ENCODE measurements at regions not wholly inside any gene's neighbourhood (a gene's known extent, or its start where the extent isn't known, plus 50 kb on each side); places are given as distances from the start of the nearest gene placed in this dataset.

- H3K4me3 ChIP-seq (ENCODE audit: low read depth, low read length) = no peak overlapping the region
- TF ChIP-seq, protein P1, sequence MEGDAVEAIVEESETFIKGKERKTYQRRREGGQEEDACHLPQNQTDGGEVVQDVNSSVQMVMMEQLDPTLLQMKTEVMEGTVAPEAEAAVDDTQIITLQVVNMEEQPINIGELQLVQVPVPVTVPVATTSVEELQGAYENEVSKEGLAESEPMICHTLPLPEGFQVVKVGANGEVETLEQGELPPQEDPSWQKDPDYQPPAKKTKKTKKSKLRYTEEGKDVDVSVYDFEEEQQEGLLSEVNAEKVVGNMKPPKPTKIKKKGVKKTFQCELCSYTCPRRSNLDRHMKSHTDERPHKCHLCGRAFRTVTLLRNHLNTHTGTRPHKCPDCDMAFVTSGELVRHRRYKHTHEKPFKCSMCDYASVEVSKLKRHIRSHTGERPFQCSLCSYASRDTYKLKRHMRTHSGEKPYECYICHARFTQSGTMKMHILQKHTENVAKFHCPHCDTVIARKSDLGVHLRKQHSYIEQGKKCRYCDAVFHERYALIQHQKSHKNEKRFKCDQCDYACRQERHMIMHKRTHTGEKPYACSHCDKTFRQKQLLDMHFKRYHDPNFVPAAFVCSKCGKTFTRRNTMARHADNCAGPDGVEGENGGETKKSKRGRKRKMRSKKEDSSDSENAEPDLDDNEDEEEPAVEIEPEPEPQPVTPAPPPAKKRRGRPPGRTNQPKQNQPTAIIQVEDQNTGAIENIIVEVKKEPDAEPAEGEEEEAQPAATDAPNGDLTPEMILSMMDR (conservative IDR thresholded peaks at IDR 0.05; ENCODE audit: low read depth, low read length) = no peak
- no peak for DNase-seq (ENCODE audit: low read depth)
These were observed 94.9 kb downstream of the CEBPB start for GRCh38 chr20:50285376-50286173.

DNA sequence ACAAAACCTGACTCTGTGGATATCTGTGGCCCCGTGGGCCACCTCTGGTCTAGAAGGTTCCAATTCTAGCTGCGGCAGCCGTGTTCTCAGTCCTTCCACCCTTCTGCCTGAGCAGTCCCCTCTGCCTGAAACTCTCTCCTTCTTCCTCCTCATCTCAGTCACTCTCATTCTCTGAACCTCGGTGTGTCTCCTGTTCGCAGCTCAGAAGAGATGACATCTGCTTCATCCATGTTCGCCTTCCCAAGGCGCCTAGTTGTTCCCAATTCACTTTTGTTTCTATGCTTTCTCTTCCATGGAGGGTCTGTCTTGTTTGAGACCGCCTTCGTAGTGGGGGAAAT is 95.5 kb downstream of the CEBPB start:
- DNase-seq (ENCODE audit: low read depth) = no peak
- H3K4me3 ChIP-seq (ENCODE audit: low read depth, low read length) = no peak overlapping the region
- TF ChIP-seq, protein P1 (conservative IDR thresholded peaks at IDR 0.05; ENCODE audit: low read depth, low read length) = no peak

GRCh38 chr20:50286609-50287008 is 96.0 kb downstream of the CEBPB start:
- H3K4me3 ChIP-seq (ENCODE audit: low read depth, low read length) = no peak overlapping the region
- DNase-seq (ENCODE audit: low read depth) = no peak
- TF ChIP-seq, protein P1 (conservative IDR thresholded peaks at IDR 0.05; ENCODE audit: low read depth, low read length) = no peak

GRCh38 chr20:50287512-50287911 is 96.9 kb downstream of the CEBPB start:
- DNase-seq (ENCODE audit: low read depth) = no peak
- TF ChIP-seq, protein P1 (conservative IDR thresholded peaks at IDR 0.05; ENCODE audit: low read depth, low read length) = no peak
- no peak overlapping the region for H3K4me3 ChIP-seq (ENCODE audit: low read depth, low read length)

DNA sequence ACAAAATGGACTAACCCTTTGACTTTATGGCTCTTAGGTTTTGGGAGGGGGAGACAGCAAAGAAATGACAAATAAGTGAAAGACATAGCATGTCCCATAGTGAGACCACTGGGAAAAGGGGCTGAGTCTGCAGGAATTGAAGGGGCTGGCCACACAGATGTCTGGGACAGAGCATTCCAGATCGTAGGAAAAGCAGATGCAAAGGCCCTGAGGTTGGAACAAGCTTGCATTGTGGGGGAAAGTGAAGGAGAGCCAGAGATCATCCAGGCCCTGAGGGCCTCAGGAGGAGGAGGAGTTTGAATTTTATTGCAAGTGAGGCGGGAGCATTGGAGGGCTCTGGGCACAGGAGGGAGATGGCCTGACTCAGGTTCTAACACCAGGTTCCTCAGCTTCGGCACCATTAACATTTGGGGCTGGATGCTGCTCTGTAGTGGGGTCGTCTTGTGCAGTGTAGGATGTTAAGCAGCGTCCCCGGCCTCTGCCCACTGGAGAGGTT is 97.5 kb downstream of the CEBPB start:
- no peak overlapping the region for H3K4me3 ChIP-seq (ENCODE audit: low read depth, low read length)
- DNase-seq (ENCODE audit: low read depth) = no peak
- TF ChIP-seq, protein P1 (conservative IDR thresholded peaks at IDR 0.05; ENCODE audit: low read depth, low read length) = no peak

DNA sequence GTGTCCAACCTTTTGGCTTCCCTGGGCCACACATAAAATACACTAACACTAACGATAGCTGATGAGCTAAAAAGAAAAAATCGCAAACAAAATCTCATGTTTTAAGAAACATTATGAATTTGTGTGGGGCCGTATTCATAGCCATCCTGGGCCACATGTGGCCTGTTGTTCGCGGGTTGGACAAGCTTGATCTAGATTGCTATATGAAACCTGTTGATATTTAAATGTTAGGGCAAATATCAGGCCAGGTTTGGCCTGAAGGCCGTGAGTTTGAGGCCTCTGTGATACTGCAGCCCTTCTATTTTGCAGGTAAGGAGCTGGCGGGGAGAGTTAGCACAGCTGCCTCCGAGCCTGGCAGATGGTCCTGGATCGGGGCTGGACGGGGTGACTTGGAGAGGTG is 99.0 kb downstream of the CEBPB start:
- DNase-seq (ENCODE audit: low read depth) = no peak
- TF ChIP-seq, protein P1 (conservative IDR thresholded peaks at IDR 0.05; ENCODE audit: low read depth, low read length) = no peak
- H3K4me3 ChIP-seq (ENCODE audit: low read depth, low read length) = no peak overlapping the region

- H3K4me3 ChIP-seq (ENCODE audit: low read depth, low read length) = no peak overlapping the region
- no peak for DNase-seq (ENCODE audit: low read depth)
- TF ChIP-seq, protein P1 (conservative IDR thresholded peaks at IDR 0.05; ENCODE audit: low read depth, low read length) = no peak
These were observed 99.5 kb downstream of the CEBPB start for GRCh38 chr20:50290112-50290511.
